Mammary epithelial cell (primary cell): ENCODE measurements at regions not wholly inside any gene's neighbourhood (a gene's known extent, or its start where the extent isn't known, plus 50 kb on each side); places are given as distances from the start of the nearest gene placed in this dataset.

ENCODE experiments used
- CTCF ChIP-seq, 2 donors: IDR thresholded peaks in 1 of 2; conservative IDR thresholded peaks in 1 of 2; 2 replicates each; pipeline ENCODE4 v1.5.1; 2011 to 2012; ENCODE audit warnings: inconsistent platforms in 2 of 2, low read length in 2 of 2, mild to moderate bottlenecking in 2 of 2, control low read depth in 1 of 2, low read depth in 1 of 2; ENCODE audit not compliant: insufficient read depth in 1 of 2; ENCODE audit errors: extremely low read depth in 1 of 2
- EZH2 ChIP-seq: IDR thresholded peaks from 2 replicates; pipeline ENCODE4 v1.6.1; 2012; ENCODE audit warnings: low read length, inconsistent platforms, borderline replicate concordance

- TF ChIP-seq CTCF (conservative IDR thresholded peaks at IDR 0.05 in 1 of 2, IDR thresholded peaks at IDR 0.05 in 1 of 2; ENCODE audit: extremely low read depth in 1 of 2, insufficient read depth in 1 of 2, low read depth in 1 of 2, low read length in 2 of 2) (peak; percentile 83 to 94), EZH2 (no peak)
Observed at GRCh38 chr15:89017370-89018066, 70.7 kb upstream of the ABHD2 start.
